A673 (cell line): ENCODE measurements at regions not wholly inside any gene's neighbourhood (a gene's known extent, or its start where the extent isn't known, plus 50 kb on each side); places are given as distances from the start of the nearest gene placed in this dataset.

ENCODE experiments used
- CTCF ChIP-seq: fragments of 300-800, 200-600 bp; sonication (generic); conservative IDR thresholded peaks from 2 replicates; pipeline ENCODE4 v1.5.1; 2017; ENCODE audit warnings: low read depth, mild to moderate bottlenecking, antibody characterized with exemption, low read length, moderate library complexity, mixed read lengths
- EZH2 ChIP-seq: fragments of 200-600 bp; sonication (generic); IDR thresholded peaks from 2 replicates; pipeline ENCODE4 v1.6.1; 2017; ENCODE audit warnings: borderline replicate concordance, low read depth, mild to moderate bottlenecking, mixed read lengths, antibody characterized with exemption, low read length; ENCODE audit not compliant: poor library complexity, severe bottlenecking

GRCh38 chr7:155237730-155238129 is 59.9 kb upstream of the INSIG1 start:
- TF ChIP-seq CTCF (no peak), EZH2 (no peak)
